ENCODE measurements at regions not wholly inside any gene's neighbourhood (a gene's known extent, or its start where the extent isn't known, plus 50 kb on each side); places are given as distances from the start of the nearest gene placed in this dataset.

GRCh38 chr3:156033428-156033827 is 87.0 kb upstream of the KCNAB1 start:
- TF ChIP-seq CREB5 (CRISPR knock-in tag; IDR thresholded peaks at IDR 0.05; ENCODE audit: low read depth): no peak
- no peak for TF ChIP-seq RARB (CRISPR knock-in tag; IDR thresholded peaks at IDR 0.05)
- no peak for TF ChIP-seq ZFP30 (CRISPR knock-in tag; IDR thresholded peaks at IDR 0.05)
- TF ChIP-seq ZNF565 (CRISPR knock-in tag; conservative IDR thresholded peaks at IDR 0.05; ENCODE audit: low read depth): no peak

Data from SK-N-SH treated with all-trans-retinoic acid at 6 μM for 48 hours (cell line).